Upper lobe of right lung (tissue), 1 donor: ENCODE measurements at regions not wholly inside any gene's neighbourhood (a gene's known extent, or its start where the extent isn't known, plus 50 kb on each side); places are given as distances from the start of the nearest gene placed in this dataset.

ENCODE experiments used
- ATAC-seq: fragments of 200-7000 bp; cut with Tn5 transposase; one replicate; pipeline ENCODE4 v1.9.1; 2020; ENCODE audit warnings: mild to moderate bottlenecking, moderate library complexity
- DNase-seq: peaks from one replicate; pipeline ENCODE4 v3.0.0-alpha.2; 2020
- H3K27ac ChIP-seq: fragments of 200-600 bp; one replicate; pipeline ENCODE4 v1.8.0; 2022
- H3K27me3 ChIP-seq: fragments of 200-600 bp; one replicate; pipeline ENCODE4 v1.8.0; 2022; ENCODE audit warnings: mild to moderate bottlenecking
- H3K36me3 ChIP-seq: fragments of 200-600 bp; one replicate; pipeline ENCODE4 v1.8.0; 2022
- H3K4me1 ChIP-seq: fragments of 200-600 bp; one replicate; pipeline ENCODE4 v1.8.0; 2022
- H3K4me3 ChIP-seq: fragments of 200-600 bp; one replicate; pipeline ENCODE4 v1.8.0; 2022; ENCODE audit warnings: mild to moderate bottlenecking
- H3K9me3 ChIP-seq: fragments of 200-600 bp; one replicate; pipeline ENCODE4 v1.8.0; 2022
- CTCF ChIP-seq: fragments of 200-600 bp; IDR thresholded peaks from one replicate; pipeline ENCODE4 v1.8.0; 2022; ENCODE audit warnings: antibody characterized with exemption
- intact Hi-C: fragments of 100-400 bp; cut with DNase I; formaldehyde crosslinking; loops from one replicate; pipeline ENCODE4 v1.11.0; 2022
- donor health status: DM: no; HTN: yes; CAD: no; lungs with severe emphysema.

- no peak for TF ChIP-seq CTCF
- no peaks in the 10 kb centered on the region for H3K27me3 ChIP-seq
- H3K27ac ChIP-seq = no peak overlapping the region
- peak; percentile 14 for ATAC-seq
- no peak overlapping the region for H3K4me3 ChIP-seq
- no peak for DNase-seq
- no peaks in the 10 kb centered on the region for H3K9me3 ChIP-seq
- intact Hi-C loops = no loop called here
- no peaks in the 10 kb centered on the region for H3K36me3 ChIP-seq
- no peaks in the 10 kb centered on the region for H3K4me1 ChIP-seq
Observed at GRCh38 chr20:18984238-18985200, 170.9 kb downstream of the SCP2D1 start.

DNA sequence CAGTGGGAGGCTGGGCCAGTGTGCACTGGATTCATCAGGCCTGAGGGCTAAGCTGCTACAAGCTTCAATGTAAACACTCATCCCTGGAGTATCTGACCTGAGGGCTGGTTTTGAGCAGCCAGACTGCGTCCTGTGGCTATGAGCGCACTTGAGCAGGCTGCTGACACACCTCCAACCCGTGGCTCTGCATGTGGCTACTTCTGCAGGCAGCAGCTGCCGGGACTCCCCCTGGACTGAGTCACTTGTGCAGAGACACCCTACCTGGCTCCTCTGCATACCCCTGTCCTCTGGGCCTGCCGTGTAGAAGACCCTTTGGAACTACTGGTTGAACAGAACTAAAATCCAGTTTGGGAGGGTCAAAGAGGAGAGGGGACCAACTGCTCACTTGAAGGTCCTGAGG lies 172.0 kb downstream of the SCP2D1 start:
- no peak for ATAC-seq
- intact Hi-C loops = no loop called here
- peak overlapping the region; percentile 3 for H3K27ac ChIP-seq
- H3K4me1 ChIP-seq = peaks cover 3% of the 10 kb centered on the region
- H3K9me3 ChIP-seq = no peaks in the 10 kb centered on the region
- no peak overlapping the region for H3K4me3 ChIP-seq
- no peaks in the 10 kb centered on the region for H3K27me3 ChIP-seq
- no peak for TF ChIP-seq CTCF
- no peak for DNase-seq
- H3K36me3 ChIP-seq = no peaks in the 10 kb centered on the region

DNA sequence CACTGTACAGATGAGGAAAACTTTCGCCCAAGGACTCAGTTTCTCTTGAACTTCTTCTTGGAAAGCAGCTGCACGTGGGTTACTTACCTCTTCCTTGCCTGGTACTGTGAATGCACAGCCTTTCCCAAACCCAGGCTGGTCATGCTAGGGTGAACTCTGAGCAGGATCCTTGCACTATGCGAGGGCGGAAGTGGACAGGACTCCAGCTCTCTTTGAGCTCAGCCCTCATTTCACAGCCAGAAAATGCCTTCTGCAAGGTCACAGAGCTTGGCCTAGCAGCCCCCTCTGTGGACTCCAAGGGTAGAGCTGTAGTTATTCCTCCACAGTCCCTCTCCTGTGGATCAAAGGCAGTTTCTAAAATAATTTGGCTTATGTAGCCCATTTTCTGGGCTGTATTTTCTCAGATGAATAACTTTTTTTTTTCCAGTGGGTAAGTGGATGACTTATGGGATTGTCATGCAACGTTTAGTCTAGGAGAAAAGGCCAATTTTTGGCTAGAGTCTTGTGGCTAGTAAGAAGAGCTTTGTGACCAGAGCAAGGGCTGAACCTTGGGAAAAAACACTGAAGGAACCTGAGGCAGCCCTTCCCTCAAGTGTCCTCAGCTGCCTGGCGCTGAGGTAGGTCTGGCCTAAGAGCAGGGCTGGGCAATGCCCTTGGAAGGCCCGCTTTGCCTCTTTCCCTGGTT lies 172.7 kb downstream of the SCP2D1 start:
- TF ChIP-seq CTCF = no peak
- Histone ChIP-seq H3K4me3 (no peak overlapping the region), H3K27ac (peak overlapping the region; percentile 3), H3K4me1 (peaks cover 3% of the 10 kb centered on the region), H3K9me3 (no peaks in the 10 kb centered on the region), H3K27me3 (no peaks in the 10 kb centered on the region), H3K36me3 (no peaks in the 10 kb centered on the region)
- intact Hi-C loops = no loop called here
- DNase-seq (no peak), ATAC-seq (no peak)

GRCh38 chr20:18986895-18987580 lies 173.5 kb downstream of the SCP2D1 start:
- no peak for DNase-seq
- Histone ChIP-seq H3K27me3 (no peaks in the 10 kb centered on the region), H3K27ac (peak overlapping the region; percentile 3), H3K4me3 (no peak overlapping the region), H3K36me3 (no peaks in the 10 kb centered on the region), H3K4me1 (peaks cover 3% of the 10 kb centered on the region), H3K9me3 (no peaks in the 10 kb centered on the region)
- ATAC-seq = no peak
- intact Hi-C loops = no loop called here
- no peak for TF ChIP-seq CTCF

- no peak for TF ChIP-seq CTCF
- Histone ChIP-seq H3K27ac (no peak overlapping the region), H3K4me3 (no peak overlapping the region), H3K36me3 (no peaks in the 10 kb centered on the region), H3K4me1 (peaks cover 3% of the 10 kb centered on the region), H3K9me3 (no peaks in the 10 kb centered on the region), H3K27me3 (no peaks in the 10 kb centered on the region)
- DNase-seq (no peak), ATAC-seq (no peak)
- intact Hi-C loops = no loop called here
Observed at GRCh38 chr20:18987781-18988360, 174.3 kb downstream of the SCP2D1 start.
